ENCODE measurements at regions not wholly inside any gene's neighbourhood (a gene's known extent, or its start where the extent isn't known, plus 50 kb on each side); places are given as distances from the start of the nearest gene placed in this dataset.

- DNase-seq, result no peak
Observed at GRCh38 chr1:193736507-193736906, 550.1 kb upstream of the B3GALT2 start.

- no peak for DNase-seq
Observed at GRCh38 chr1:193733674-193734073, 547.3 kb upstream of the B3GALT2 start.

GRCh38 chr1:193730017-193730416, 543.6 kb upstream of the B3GALT2 start:
- no peak for DNase-seq

GRCh38 chr1:193729429-193729828, 543.0 kb upstream of the B3GALT2 start:
- DNase-seq, result no peak

GRCh38 chr1:193727850-193728249, 541.4 kb upstream of the B3GALT2 start:
- no peak for DNase-seq

GRCh38 chr1:193726722-193727121, 540.3 kb upstream of the B3GALT2 start:
- DNase-seq, result no peak

- no peak for DNase-seq
Observed at GRCh38 chr1:193712392-193712791, 526.0 kb upstream of the B3GALT2 start.

GRCh38 chr1:193709607-193710006, 523.2 kb upstream of the B3GALT2 start:
- DNase-seq, result no peak

GRCh38 chr1:193707271-193708021, 521.0 kb upstream of the B3GALT2 start:
- no peak for DNase-seq

- DNase-seq, result no peak
Observed at GRCh38 chr1:193706766-193707165, 520.4 kb upstream of the B3GALT2 start.

GRCh38 chr1:193705554-193705981, 519.2 kb upstream of the B3GALT2 start:
- no peak for DNase-seq

GRCh38 chr1:193703655-193704054, 517.2 kb upstream of the B3GALT2 start:
- DNase-seq, result no peak

GRCh38 chr1:193703121-193703520, 516.7 kb upstream of the B3GALT2 start:
- no peak for DNase-seq

- no peak for DNase-seq
Observed at GRCh38 chr1:193701759-193702158, 515.3 kb upstream of the B3GALT2 start.

GRCh38 chr1:193700710-193701355, 514.4 kb upstream of the B3GALT2 start:
- no peak for DNase-seq

- no peak for DNase-seq
Observed at GRCh38 chr1:193699261-193699660, 512.8 kb upstream of the B3GALT2 start.

GRCh38 chr1:193697776-193698175, 511.4 kb upstream of the B3GALT2 start:
- no peak for DNase-seq

- DNase-seq, result no peak
Observed at GRCh38 chr1:193697115-193697762, 510.8 kb upstream of the B3GALT2 start.

GRCh38 chr1:193694741-193695140, 508.3 kb upstream of the B3GALT2 start:
- no peak for DNase-seq

GRCh38 chr1:193685986-193686385, 499.6 kb upstream of the B3GALT2 start:
- DNase-seq, result no peak

GRCh38 chr1:193681422-193681821, 495.0 kb upstream of the B3GALT2 start:
- DNase-seq, result no peak

- no peak for DNase-seq
Observed at GRCh38 chr1:193680924-193681316, 494.5 kb upstream of the B3GALT2 start.

- DNase-seq, result no peak
Observed at GRCh38 chr1:193680247-193680923, 494.0 kb upstream of the B3GALT2 start.

- no peak for DNase-seq
Observed at GRCh38 chr1:193677874-193678273, 491.5 kb upstream of the B3GALT2 start.
